GM12892 (cell line): ENCODE measurements at regions not wholly inside any gene's neighbourhood (a gene's known extent, or its start where the extent isn't known, plus 50 kb on each side); places are given as distances from the start of the nearest gene placed in this dataset.

Source experiments
- POLR2A ChIP-seq: IDR thresholded peaks from 2 replicates; pipeline ENCODE4 v1.6.1; 2011; ENCODE audit warnings: low read depth, low read length, control low read depth
- POLR2AphosphoS5 ChIP-seq: IDR thresholded peaks from 2 replicates; pipeline ENCODE4 v1.6.1; 2011; ENCODE audit warnings: low read depth, low read length, control low read depth
- TAF1 ChIP-seq: IDR thresholded peaks from 2 replicates; pipeline ENCODE4 v1.6.1; 2011; ENCODE audit warnings: low read depth, mild to moderate bottlenecking, control low read depth, low read length, borderline replicate concordance

DNA sequence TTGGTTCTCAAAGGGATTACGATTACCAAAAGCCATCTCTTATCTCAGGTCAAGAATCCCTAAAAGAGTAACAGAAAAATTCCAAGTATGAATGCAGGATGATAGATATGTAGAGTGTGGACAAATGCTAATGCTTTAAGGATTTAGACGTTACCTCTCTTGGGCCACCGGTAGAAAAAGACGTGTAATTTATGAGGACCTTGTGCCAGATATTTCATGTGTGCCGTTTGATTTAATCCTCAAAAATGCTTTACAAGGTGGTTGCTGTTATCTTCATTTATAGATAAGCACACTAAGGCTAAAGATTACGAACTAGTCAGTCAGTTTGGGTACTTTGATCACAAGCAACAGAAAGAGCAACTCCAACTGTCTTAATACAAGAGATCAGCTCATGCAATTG lies 370.8 kb upstream of the JAG1 start:
- TF ChIP-seq POLR2A (no peak), POLR2AphosphoS5 (no peak), TAF1 (no peak)
